ENCODE measurements at regions not wholly inside any gene's neighbourhood (a gene's known extent, or its start where the extent isn't known, plus 50 kb on each side); places are given as distances from the start of the nearest gene placed in this dataset.

GRCh38 chrX:3522101-3522650, 175.7 kb upstream of the MXRA5 start:
- TF ChIP-seq CTCF (IDR thresholded peaks at IDR 0.05) (no peak), POLR2A (IDR thresholded peaks at IDR 0.05) (no peak)
